Gastroesophageal sphincter (tissue), 4 donors: ENCODE measurements at regions not wholly inside any gene's neighbourhood (a gene's known extent, or its start where the extent isn't known, plus 50 kb on each side); places are given as distances from the start of the nearest gene placed in this dataset.
"Not testable (repeated sequence)": the region's sequence is repeated elsewhere in the genome, so short reads cannot be mapped to it uniquely, and the experiment has no call there.

Experiments used
- ATAC-seq: fragments of 150-250 bp; one replicate; pipeline ENCODE4 v1.9.1; 2016; ENCODE audit warnings: mild to moderate bottlenecking, moderate library complexity
- H3K27ac ChIP-seq, 4 donors: fragments of 200-600 bp; sonication (generic) in 3 of 4; 1 replicate in 3 of 4; 2 replicates in 1 of 4; pipeline ENCODE4 v1.5.1; 2016 to 2019
- H3K27me3 ChIP-seq: fragments of 200-600 bp; sonication (generic); one replicate; pipeline ENCODE4 v1.5.1; 2019
- H3K36me3 ChIP-seq, 2 donors: fragments of 200-600 bp; sonication (generic); one replicate each; pipeline ENCODE4 v1.5.1; 2019; ENCODE audit warnings: control low read depth in 1 of 2
- H3K4me1 ChIP-seq, 3 donors: fragments of 200-600 bp; sonication (generic); 1 replicate in 2 of 3; 2 replicates in 1 of 3; pipeline ENCODE4 v1.5.1; 2016 to 2019; ENCODE audit warnings: control low read depth in 2 of 3
- H3K4me3 ChIP-seq, 2 donors: fragments of 200-600 bp; sonication (generic); one replicate each; pipeline ENCODE4 v1.5.1; 2019; ENCODE audit warnings: mild to moderate bottlenecking in 1 of 2, moderate library complexity in 1 of 2
- H3K9me3 ChIP-seq, 3 donors: fragments of 200-600 bp; sonication (generic); one replicate each; pipeline ENCODE4 v1.5.1; 2017 to 2019; ENCODE audit warnings: control low read depth in 2 of 3
- EP300 ChIP-seq: sonication (generic); formaldehyde crosslinking; IDR thresholded peaks from one replicate; pipeline ENCODE4 v1.6.1; 2017; ENCODE audit warnings: antibody characterized with exemption, mild to moderate bottlenecking
- POLR2A ChIP-seq, 2 donors: fragments of 450-650 bp; IDR thresholded peaks; one replicate each; pipeline ENCODE4 v1.6.1; 2017; ENCODE audit warnings: antibody characterized with exemption in 2 of 2, mild to moderate bottlenecking in 2 of 2, moderate library complexity in 1 of 2
- POLR2AphosphoS5 ChIP-seq: sonication (generic); formaldehyde crosslinking; IDR thresholded peaks from one replicate; pipeline ENCODE4 v1.6.1; 2017; ENCODE audit warnings: antibody characterized with exemption
- WGBS, 2 donors: methylation state at CpG; one replicate each; pipeline ENCODE4 v1.1.5; 2018; ENCODE audit warnings: low coverage in 1 of 2; 5-methylcytosine and 5-hydroxymethylcytosine counted together
- small RNA-seq, 4 donors: library from RNA; depleted of rRNA; stranded (forward); fragments of <200 nt; gene quantifications; one replicate each; pipeline ENCODE3, GENCODE V24; 2016
- TF ChIP-seq, protein P1 (sequence below), 4 experiments: fragments of 200-600 bp in 2 of 4; fragments of 450-650 bp in 2 of 4; sonication (generic) in 1 of 4; IDR thresholded peaks; one replicate each; pipeline ENCODE4 v1.5.1; 2017 to 2019; ENCODE audit warnings: antibody characterized with exemption in 4 of 4, mild to moderate bottlenecking in 2 of 4, moderate library complexity in 2 of 4

DNA sequence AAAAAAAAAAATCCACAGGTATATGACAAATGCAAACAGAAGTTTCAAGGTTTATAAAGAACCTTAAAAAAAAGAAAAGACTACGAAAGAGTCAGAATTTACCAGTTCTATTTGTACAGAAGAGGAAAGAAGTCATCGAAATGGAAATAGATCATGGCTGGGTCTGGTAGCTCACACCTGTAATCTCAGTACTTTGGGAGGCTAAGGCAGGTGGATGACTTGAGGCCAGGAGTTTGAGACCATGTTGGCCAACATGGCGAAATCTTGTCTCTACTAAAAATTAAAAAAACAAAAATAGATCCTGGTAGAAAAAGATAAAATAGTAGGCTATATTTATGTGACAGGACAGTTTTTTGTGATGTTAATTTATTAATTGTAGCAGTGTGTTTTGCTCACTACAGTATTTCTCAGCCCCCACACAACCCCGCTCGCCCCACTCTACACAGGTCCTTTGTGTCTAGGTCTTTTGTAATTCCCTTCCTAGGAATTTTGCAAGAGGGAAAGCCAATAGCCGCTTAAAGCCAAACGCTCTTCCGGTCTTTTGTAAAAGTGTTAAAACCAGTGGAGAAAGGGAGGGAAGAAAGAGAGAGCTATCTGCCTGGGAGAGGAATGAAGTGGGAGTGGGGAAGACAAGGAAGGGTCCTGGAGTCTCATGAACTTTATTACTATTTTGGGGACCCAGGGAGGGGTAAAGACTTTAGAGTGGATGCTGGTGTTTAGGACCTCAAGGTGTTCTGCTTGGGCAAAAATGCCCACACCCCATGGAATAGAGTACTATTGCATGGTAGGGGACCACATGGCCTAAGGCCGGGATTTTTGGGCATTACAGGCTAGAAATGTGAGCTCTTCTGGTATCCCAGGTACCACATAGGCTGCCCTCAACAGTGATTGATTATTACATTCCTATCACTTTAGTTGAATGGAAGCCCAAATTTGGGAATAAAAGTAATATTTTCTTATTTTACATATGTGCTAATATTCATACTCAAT is 59.4 kb upstream of the XPO1 start:
- Histone ChIP-seq H3K4me3 (no peak overlapping the region), H3K4me1 (no peaks in the 10 kb centered on the region), H3K27ac (no peak overlapping the region), H3K9me3 (no peaks in the 10 kb centered on the region), H3K36me3 (no peaks in the 10 kb centered on the region), H3K27me3 (no peaks in the 10 kb centered on the region)
- TF ChIP-seq, protein P1, sequence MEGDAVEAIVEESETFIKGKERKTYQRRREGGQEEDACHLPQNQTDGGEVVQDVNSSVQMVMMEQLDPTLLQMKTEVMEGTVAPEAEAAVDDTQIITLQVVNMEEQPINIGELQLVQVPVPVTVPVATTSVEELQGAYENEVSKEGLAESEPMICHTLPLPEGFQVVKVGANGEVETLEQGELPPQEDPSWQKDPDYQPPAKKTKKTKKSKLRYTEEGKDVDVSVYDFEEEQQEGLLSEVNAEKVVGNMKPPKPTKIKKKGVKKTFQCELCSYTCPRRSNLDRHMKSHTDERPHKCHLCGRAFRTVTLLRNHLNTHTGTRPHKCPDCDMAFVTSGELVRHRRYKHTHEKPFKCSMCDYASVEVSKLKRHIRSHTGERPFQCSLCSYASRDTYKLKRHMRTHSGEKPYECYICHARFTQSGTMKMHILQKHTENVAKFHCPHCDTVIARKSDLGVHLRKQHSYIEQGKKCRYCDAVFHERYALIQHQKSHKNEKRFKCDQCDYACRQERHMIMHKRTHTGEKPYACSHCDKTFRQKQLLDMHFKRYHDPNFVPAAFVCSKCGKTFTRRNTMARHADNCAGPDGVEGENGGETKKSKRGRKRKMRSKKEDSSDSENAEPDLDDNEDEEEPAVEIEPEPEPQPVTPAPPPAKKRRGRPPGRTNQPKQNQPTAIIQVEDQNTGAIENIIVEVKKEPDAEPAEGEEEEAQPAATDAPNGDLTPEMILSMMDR (IDR thresholded peaks at IDR 0.05), result no peak
- TF ChIP-seq EP300, result no peak
- no peak for TF ChIP-seq POLR2AphosphoS5
- no peak for TF ChIP-seq POLR2A (IDR thresholded peaks at IDR 0.05)
- 80 to 98% methylated on average over 4 to 9 of the region's 9 CpGs for WGBS, 2 donors
- ATAC-seq, result no peak

DNA sequence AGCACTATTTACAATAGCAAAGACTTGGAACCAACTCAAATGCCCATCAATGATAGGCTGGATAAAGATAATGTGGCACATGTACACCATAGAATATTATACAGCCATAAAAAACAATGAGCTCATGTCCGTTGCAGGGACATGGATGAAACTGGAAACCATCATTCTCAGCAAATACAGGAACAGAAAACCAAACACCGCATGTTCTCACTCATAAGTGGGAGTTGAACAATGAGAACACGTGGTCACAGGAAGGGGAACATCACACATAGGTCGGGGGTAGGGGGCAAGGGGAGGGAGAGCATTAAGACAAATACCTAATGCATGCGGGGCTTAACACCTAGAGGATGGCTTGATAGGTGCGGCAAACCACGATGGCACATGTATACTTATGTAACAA is 56.0 kb upstream of the XPO1 start:
- not testable (repeated sequence) for H3K27ac ChIP-seq, H3K27me3 ChIP-seq, H3K36me3 ChIP-seq, H3K4me1 ChIP-seq, H3K9me3 ChIP-seq, H3K4me3 ChIP-seq, ATAC-seq
- WGBS, 2 donors, result 85 to 88% methylated on average over 7 of the region's 7 CpGs

GRCh38 chr2:61593648-61594047 is 55.5 kb upstream of the XPO1 start:
- not testable (repeated sequence) for ATAC-seq, H3K36me3 ChIP-seq, H3K27ac ChIP-seq, H3K4me1 ChIP-seq, H3K27me3 ChIP-seq, H3K9me3 ChIP-seq, H3K4me3 ChIP-seq
- 64 to 82% methylated on average over 3 of the region's 3 CpGs for WGBS, 2 donors

DNA sequence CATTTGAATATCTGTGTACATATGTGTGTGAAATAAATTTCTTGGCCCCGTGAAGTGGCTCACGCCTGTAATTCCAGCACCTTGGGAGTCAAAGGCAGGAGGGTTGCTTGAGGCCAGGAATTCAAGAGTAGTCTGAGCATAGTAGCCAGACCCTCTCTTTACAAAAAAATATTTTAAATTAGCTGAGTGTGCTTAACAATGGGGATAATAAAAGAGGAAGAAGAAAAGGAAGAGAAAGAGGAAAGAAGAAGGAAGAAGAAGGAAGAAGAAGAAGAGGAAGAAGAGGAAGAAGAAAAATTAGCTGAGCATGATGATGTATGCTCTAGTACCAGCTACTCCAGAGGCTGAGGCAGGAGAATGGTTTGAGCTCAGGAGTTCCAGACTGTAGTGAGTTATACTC is 52.1 kb upstream of the XPO1 start:
- no peak for ATAC-seq
- 100% methylated on average over 1 to 2 of the region's 2 CpGs for WGBS, 2 donors

DNA sequence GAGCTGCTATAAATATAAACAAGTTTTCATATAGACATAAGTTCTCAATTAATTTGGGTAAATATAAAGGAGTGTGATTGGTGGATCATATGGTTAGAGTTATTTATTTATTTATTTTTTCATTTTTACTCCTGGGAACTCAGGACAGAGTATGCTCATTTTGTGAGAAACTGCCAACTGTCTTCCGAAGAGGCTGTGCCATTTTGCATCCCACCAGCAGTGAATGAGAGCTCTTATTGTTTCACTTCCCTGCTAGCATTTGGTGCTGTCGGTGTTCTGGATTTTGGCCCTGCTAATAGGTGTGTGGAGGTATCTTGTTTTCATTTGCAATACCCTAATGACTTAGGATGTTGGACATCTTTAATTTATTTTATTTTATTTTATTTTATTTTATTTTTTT is 50.4 kb upstream of the XPO1 start:
- Histone ChIP-seq H3K27me3 (no peaks in the 10 kb centered on the region), H3K36me3 (no peaks in the 10 kb centered on the region), H3K9me3 (no peaks in the 10 kb centered on the region), H3K27ac (no peak overlapping the region), H3K4me3 (no peak overlapping the region), H3K4me1 (no peaks in the 10 kb centered on the region)
- ATAC-seq, result no peak
- WGBS, 2 donors, result 86 to 96% methylated on average over 1 to 2 of the region's 2 CpGs
- TF ChIP-seq EP300, result no peak
- no peak for TF ChIP-seq POLR2A (IDR thresholded peaks at IDR 0.05)
- TF ChIP-seq POLR2AphosphoS5, result no peak
- TF ChIP-seq, protein P1 (IDR thresholded peaks at IDR 0.05), result no peak

More for the DNA sequence above, 52.1 kb upstream of the XPO1 start:
- Histone ChIP-seq H3K4me1 (no peaks in the 10 kb centered on the region), H3K27me3 (no peaks in the 10 kb centered on the region), H3K9me3 (no peaks in the 10 kb centered on the region), H3K36me3 (no peaks in the 10 kb centered on the region), H3K4me3 (no peak overlapping the region), H3K27ac (no peak overlapping the region)
- TF ChIP-seq POLR2AphosphoS5, result no peak
- TF ChIP-seq, protein P1 (IDR thresholded peaks at IDR 0.05), result no peak
- no peak for TF ChIP-seq POLR2A (IDR thresholded peaks at IDR 0.05)
- no peak for TF ChIP-seq EP300

Small RNA genes lying in the stretch of these regions (small RNA-seq; reads per million reads assigned to genes)
- gene RNU6-1145P (0 reads per million in 4 donors), gene RPS29P10 (0 reads per million in 4 donors)
